GM19193 (cell line): ENCODE measurements at regions not wholly inside any gene's neighbourhood (a gene's known extent, or its start where the extent isn't known, plus 50 kb on each side); places are given as distances from the start of the nearest gene placed in this dataset.

Experiments used
- POLR2A ChIP-seq: IDR thresholded peaks from 4 replicates; pipeline ENCODE4 v1.6.1; 2011; ENCODE audit not compliant: insufficient read depth, insufficient read length; ENCODE audit errors: extremely low read depth

DNA sequence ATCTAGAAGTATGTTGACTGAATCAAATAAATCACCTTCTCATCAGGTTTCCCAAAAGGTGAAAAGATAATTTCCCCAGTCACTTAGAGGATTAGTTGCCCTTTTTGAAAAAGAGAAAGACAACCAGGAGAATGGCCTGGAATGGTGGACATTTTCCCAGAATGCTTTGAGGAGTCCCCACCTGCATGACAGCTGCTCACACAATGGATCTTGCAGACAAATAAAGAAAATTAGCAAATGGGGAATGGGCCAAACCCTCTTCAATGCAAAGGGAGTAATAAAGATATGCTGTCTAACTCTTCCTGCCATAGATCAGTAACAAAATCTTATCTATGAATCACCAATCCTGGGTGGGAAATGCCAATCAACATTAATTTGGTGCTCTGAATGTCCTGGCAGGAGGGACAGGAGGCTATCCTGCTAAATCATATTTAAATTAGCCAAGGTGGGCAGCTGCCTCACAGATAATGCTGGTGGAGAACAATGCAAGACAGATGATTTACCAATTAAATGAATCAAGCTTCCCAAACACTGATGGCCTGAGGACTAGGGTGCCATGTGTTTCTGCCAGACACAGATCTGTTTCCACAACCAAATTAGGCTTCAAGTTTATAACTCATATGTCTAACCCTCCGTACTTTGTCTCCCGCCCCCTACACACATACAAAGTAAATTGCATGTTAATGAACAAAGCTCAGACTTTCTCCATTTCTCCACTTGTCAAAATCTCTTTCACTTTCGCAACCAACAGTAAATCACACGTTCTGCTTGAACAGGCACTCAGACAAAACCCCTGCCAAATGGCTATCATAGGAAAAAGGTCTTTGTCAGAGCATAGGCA is 488.0 kb upstream of the PLXNA2 start:
- no peak for TF ChIP-seq POLR2A

DNA sequence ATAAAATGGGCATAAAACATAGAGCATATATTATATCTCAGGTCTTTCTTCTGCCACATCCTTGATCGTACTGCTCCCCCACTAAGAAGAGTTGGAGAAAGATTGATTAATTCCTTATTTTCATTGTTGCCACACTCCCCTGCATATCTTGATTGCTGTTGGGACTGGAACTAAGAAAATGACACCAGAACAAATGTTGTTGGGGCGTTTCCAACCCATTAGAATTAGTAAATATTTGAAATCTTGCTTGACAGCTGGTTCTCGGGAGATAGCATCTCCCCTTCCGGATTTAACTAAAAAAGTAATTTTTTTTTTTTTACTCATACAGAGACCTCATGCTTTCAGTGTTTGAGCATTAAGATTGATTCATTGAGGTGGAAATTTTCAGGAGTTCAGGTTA is 493.0 kb upstream of the PLXNA2 start:
- TF ChIP-seq POLR2A, result no peak

DNA sequence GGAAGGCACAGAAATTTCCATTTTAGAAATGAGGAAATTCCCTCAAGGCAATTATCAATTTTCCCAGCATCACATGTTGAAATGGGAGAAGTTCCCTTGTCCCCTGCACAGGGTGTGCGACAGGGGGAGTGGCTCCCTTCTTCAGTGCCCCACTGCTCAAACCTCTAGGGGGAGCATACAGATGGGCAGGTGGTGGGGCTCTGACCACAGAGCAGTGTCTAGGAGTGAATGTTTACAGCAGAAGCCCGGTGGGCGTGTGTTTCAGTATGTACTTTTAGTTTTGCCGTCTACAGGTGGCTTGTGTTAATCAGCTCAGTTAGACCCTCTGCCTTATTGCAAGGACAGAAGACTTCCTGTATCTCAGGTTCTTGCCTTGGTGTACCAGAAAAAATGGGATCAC is 493.7 kb upstream of the PLXNA2 start:
- no peak for TF ChIP-seq POLR2A

DNA sequence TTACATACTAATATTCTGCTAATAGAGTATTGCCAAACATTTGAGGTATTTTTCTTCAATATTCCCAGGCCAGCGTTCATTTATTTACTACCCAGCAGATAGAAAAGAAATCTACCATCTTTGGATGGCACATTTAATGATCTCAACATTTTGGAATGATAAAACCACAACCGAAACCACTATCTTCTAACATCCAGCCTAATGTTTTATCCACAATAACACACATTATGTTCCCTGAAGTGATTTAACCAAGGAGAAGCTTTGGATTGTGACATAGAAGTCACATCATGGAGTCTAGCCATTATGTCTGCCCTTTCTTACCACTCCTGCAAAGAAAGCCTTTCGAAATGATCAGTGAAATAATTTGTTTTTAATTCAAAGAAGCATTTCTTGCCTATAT is 497.1 kb upstream of the PLXNA2 start:
- no peak for TF ChIP-seq POLR2A

DNA sequence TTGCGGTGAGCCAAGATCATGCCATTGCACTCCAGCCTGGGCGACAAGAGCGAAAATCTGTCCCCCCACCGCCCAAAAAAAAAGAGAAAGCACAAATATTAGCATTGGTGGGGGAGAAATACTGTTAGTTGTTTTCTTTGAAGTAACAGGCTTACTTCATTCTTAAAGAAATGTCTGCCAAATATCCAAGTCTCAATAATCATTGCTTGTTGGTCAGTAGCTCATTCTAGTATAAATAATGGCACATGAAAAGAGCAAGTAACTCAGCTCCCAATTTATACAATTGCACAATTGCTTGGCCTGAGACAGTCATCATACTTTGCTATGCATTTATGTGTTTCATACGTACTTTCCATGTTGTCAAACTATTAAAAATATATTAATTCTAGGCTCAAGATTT is 499.2 kb upstream of the PLXNA2 start:
- TF ChIP-seq POLR2A, result no peak

DNA sequence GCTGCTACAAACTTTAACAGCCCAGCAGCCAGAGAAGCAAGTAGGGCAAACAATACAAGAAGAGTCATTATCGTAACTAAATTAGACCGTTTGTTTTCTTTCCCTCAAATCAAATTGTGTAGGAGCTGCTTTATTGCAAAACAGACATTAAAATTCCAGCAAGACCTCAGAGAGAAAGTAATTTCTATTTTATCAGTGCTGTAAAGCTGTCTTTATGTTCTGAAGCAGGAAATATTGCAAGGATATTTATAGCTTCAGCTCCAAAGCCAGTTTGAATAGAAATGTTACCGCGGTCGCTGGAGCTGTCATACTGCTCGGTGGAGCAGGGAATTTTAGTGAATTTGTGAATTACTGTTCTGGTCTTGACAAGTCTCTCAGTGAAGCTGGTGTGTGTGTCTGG is 503.8 kb upstream of the PLXNA2 start:
- TF ChIP-seq POLR2A, result no peak

DNA sequence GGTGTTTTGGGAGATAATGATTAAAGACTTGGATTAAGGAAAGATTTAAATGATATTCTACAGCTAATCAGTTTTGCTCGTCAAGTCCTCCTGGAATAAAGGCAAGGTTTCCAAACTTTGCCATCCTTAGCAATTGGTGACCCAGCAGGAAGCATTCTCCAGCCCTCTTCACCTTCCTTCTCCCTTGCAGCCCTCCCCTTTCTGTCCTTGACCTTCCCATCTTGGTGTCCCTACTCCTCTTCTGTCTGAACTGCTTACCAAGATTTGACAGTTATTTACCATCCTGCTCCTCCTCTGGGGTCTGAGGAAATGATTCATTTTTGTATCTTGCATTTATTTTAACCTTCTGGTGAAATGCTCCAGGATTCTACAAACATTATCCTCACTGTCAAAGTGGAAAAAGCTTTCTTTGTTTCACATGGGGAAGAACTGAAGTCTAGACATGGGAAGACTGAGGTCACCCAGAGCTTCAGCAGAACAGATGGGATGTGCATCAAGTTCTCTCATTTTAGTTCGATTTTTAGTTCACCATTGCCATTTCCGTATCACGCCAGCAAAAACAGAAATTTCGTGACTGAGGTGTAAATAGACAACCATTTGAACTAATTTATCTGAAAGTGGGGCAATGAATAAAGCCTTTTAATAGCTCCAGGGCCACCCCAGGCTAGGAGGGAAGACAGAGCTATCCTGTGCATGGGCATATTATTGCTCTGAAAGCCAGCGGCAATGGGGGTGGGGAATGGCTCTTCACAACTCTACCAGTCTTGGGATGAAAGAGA is 504.4 kb upstream of the PLXNA2 start:
- TF ChIP-seq POLR2A, result no peak

DNA sequence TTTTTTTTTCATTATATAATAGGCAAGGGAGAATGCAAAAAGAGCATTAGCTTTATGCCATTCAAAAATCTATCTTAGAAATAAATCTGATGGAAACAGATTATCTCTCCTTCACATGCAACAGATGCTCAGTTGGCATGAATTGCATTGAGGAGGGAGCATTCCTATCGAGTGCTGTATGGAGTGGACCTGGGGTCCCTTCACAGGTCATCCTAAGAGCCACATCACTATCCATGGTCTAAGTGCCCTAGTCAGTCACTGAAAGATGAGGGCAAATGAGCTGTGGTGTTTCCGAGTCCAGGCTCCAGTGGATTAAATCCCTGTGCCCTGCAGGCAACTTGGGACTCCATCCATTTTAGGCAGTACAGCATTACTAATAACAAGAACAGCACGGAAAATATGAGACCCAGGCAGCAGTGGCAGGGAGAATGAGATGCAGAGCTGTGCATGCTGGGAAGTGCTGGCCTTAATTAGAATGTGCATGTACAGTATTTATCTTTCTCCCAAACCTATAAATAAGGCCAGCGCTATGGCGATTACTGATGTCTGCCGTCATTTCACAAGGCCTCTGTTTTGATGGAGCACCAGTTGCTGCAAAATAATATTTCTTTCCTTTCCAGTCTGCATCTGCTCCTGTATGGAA is 512.3 kb upstream of the PLXNA2 start:
- no peak for TF ChIP-seq POLR2A

DNA sequence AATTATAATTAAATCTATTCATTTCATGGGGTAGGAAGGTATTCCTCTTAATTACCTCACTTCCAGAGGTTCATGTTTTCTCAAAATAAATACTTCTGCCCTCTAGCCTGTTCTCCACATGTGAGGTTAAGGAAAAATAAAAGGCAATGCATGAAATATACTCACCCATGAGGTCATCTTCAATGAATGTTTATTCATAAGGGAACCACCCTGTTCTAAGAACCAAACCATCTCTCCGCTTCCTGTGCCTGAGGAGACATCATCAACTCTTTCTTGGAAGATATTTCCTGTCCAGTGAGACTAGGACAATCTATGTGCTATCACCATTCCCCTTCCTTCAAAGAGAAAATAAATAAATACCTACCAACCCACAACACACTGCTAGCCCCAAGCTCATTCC is 513.7 kb upstream of the PLXNA2 start:
- no peak for TF ChIP-seq POLR2A

DNA sequence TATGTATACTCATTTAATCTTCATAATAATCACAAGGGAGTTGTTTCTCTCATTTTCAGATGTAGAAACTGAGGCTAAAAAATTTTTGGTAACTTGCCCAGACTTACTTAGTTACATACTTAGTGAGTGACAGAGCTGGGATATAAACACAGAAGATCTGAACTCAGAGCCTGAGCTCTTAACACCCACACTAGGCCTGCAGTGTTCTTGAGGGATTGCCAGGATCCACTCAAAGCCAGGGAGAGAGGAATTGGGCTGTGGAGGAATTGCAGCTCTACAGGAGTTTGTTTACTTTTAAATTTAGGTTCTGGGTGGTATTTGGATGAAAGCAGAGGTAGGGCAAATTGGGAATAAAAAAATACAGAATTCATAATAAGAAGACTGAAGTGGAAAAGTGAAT is 515.1 kb upstream of the PLXNA2 start:
- TF ChIP-seq POLR2A, result no peak

DNA sequence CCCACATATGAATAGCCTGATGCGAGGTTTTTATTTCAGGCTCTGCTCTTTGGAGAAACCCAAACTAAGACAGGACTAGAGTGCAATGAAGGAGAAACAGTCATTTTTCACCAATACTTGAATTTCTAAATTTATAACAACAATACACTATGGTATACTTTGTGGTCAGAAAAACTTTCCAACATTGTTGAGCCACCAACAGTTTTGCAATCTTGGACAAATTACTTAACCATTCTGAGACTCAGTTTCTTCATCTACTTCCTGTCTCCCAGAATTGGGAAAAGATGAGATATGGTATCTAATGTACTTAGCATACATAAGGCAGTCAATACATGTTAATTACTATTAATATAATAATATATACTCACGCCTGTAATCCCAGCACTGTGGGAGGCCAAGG is 519.8 kb upstream of the PLXNA2 start:
- TF ChIP-seq POLR2A, result no peak

DNA sequence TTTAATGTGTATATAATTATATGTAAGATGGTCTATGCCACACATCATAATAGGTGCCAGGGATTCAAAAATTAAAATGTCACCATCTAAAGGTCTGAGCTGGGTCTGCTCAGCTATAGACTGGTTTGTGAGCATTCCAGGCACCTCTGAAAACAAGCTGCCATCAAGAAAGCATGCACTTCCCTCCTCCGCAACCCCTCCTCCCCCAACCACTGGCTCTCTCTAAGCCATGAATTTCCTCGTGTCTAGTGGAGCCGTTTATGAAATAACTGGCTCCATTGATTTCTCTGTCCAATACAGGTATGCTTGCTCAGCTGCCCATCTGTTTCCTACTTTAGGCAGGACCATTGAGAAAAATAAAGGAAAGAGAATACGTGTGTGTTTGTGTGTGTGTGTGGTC is 522.6 kb upstream of the PLXNA2 start:
- TF ChIP-seq POLR2A, result no peak

DNA sequence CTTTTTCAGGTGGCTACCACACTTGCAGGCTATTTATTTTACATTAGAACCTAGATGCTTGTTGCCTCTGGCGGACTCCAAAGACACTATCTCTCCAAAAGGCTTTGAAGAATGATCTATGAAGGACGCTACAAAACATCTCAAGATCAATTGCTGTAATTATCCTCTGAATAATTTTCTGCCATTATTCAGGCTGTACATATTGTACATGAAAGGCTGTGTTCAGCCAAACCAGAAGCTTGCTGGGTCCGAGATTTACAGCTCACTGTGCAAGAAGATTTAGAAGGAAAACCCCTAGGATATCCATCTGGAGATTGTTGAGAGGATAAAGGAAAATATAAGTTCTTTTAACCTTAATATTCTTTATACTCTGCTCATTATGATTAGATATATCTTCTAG is 523.6 kb upstream of the PLXNA2 start:
- no peak for TF ChIP-seq POLR2A

DNA sequence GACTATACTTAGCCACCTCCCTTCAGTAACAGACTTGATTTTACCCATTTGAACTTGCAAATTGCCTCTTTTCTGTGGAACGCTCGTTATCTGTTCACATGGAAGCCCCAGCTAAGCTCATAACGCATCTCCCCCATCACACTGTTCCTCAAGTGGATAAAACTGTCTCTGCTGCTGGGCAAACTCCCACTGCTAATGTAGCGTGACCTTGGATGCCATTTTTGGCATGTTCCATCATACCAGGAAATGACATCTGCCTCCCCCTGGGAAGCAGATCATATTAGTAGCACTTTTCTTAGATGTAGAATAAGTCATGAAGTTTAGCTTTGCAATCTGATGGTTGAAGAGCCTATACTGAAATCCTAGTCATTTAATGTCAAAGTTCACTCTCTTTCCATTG is 528.7 kb upstream of the PLXNA2 start:
- no peak for TF ChIP-seq POLR2A

DNA sequence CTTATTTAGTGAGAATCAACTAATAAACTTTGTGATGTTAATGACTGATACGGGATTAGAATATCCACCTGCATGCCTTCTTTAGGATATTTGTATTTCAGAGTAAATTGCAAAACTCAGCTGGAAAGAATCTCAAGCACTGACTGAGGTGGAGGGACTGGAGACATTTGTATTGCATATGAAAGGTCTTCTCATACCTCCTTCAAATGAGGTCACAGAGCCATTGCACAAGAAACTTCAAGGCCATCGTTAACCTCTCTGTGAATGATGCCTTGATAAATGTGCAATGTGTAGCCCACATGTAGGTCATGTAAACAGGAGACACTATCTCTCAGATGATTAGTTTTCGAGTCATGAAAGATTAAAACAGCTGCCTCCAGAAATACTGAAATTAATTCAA is 531.7 kb upstream of the PLXNA2 start:
- TF ChIP-seq POLR2A, result no peak

DNA sequence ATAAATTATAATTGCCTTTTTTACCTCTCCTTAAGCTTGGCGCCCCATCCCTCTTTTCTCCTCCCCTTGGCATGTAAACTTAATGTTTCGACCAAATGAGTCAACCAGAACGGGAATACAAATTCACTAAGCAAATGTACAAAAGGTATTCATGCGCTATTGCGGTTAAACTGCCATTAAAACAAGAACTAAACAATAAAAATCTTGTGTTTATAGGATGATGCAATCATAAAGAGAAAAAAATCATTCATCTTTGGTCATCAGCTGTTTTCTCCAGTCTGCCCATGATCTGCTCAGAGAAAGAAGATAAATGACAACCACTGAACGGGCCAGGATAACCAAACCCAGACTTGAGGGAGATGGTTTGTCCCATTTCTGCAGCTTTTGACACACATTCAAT is 534.2 kb upstream of the PLXNA2 start:
- no peak for TF ChIP-seq POLR2A
